Left ventricle myocardium superior (tissue), 1 donor: ENCODE measurements at regions not wholly inside any gene's neighbourhood (a gene's known extent, or its start where the extent isn't known, plus 50 kb on each side); places are given as distances from the start of the nearest gene placed in this dataset.
A peak's percentile ranks its signal among the peaks of the same experiment; 100 is the strongest.

Experiments
- ATAC-seq: fragments of 200-7000 bp; cut with Tn5 transposase; one replicate; pipeline ENCODE4 v1.9.1; 2020; ENCODE audit warnings: mild to moderate bottlenecking, moderate library complexity
- DNase-seq: peaks from one replicate; pipeline ENCODE4 v3.0.0-alpha.2; 2020
- intact Hi-C: fragments of 100-400 bp; cut with micrococcal nuclease; formaldehyde crosslinking; loops from one replicate; pipeline ENCODE4 v1.11.0; 2022
- donor health status: DM: no; HTN: yes; CAD: no; lungs with severe emphysema.

- DNase-seq (no peak), ATAC-seq (no peak)
- intact Hi-C loops: no loop called here
Measured at GRCh38 chr1:193565971-193566577, 379.7 kb upstream of the B3GALT2 start.

GRCh38 chr1:193562121-193562520, 375.7 kb upstream of the B3GALT2 start:
- no peak for DNase-seq
- ATAC-seq: no peak
- intact Hi-C loops: no loop called here

GRCh38 chr1:193558491-193559028, 372.1 kb upstream of the B3GALT2 start:
- ATAC-seq: peak; percentile 20
- intact Hi-C loops: no loop called here
- DNase-seq: no peak

GRCh38 chr1:193555662-193556441, 369.4 kb upstream of the B3GALT2 start:
- DNase-seq (no peak), ATAC-seq (no peak)
- intact Hi-C loops: no loop called here

GRCh38 chr1:193553564-193553963, 367.2 kb upstream of the B3GALT2 start:
- intact Hi-C loops: no loop called here
- no peak for DNase-seq
- no peak for ATAC-seq

- DNase-seq (no peak), ATAC-seq (no peak)
- intact Hi-C loops: no loop called here
Measured at GRCh38 chr1:193552274-193552673, 365.9 kb upstream of the B3GALT2 start.

- ATAC-seq (no peak), DNase-seq (no peak)
- intact Hi-C loops: no loop called here
Measured at GRCh38 chr1:193549081-193549480, 362.7 kb upstream of the B3GALT2 start.

- DNase-seq: no peak
- intact Hi-C loops: no loop called here
- no peak for ATAC-seq
Measured at GRCh38 chr1:193545171-193545570, 358.8 kb upstream of the B3GALT2 start.

- intact Hi-C loops: no loop called here
- ATAC-seq: no peak
- DNase-seq: no peak
Measured at GRCh38 chr1:193543259-193543658, 356.8 kb upstream of the B3GALT2 start.

GRCh38 chr1:193542690-193543089, 356.3 kb upstream of the B3GALT2 start:
- intact Hi-C loops: no loop called here
- peak; percentile 52 for ATAC-seq
- no peak for DNase-seq

- intact Hi-C loops: no loop called here
- ATAC-seq (no peak), DNase-seq (no peak)
Measured at GRCh38 chr1:193540511-193540910, 354.1 kb upstream of the B3GALT2 start.

- intact Hi-C loops: no loop called here
- ATAC-seq (no peak), DNase-seq (no peak)
Measured at GRCh38 chr1:193539731-193540459, 353.5 kb upstream of the B3GALT2 start.

- intact Hi-C loops: no loop called here
- ATAC-seq (no peak), DNase-seq (no peak)
Measured at GRCh38 chr1:193538680-193539079, 352.3 kb upstream of the B3GALT2 start.

- intact Hi-C loops: no loop called here
- no peak for ATAC-seq
- no peak for DNase-seq
Measured at GRCh38 chr1:193538003-193538354, 351.6 kb upstream of the B3GALT2 start.

- DNase-seq (no peak), ATAC-seq (no peak)
- intact Hi-C loops: no loop called here
Measured at GRCh38 chr1:193537266-193538002, 351.0 kb upstream of the B3GALT2 start.

GRCh38 chr1:193533853-193534252, 347.4 kb upstream of the B3GALT2 start:
- intact Hi-C loops: no loop called here
- no peak for ATAC-seq
- DNase-seq: no peak

GRCh38 chr1:193525917-193526710, 339.7 kb upstream of the B3GALT2 start:
- no peak for ATAC-seq
- DNase-seq: no peak
- intact Hi-C loops: no loop called here

GRCh38 chr1:193525411-193525810, 339.0 kb upstream of the B3GALT2 start:
- no peak for ATAC-seq
- intact Hi-C loops: no loop called here

GRCh38 chr1:193524616-193525015, 338.2 kb upstream of the B3GALT2 start:
- intact Hi-C loops: no loop called here
- no peak for DNase-seq
- ATAC-seq: no peak

More at GRCh38 chr1:193525411-193525810, 339.0 kb upstream of the B3GALT2 start:
- DNase-seq: no peak
